ENCODE measurements at regions not wholly inside any gene's neighbourhood (a gene's known extent, or its start where the extent isn't known, plus 50 kb on each side); places are given as distances from the start of the nearest gene placed in this dataset.

DNA sequence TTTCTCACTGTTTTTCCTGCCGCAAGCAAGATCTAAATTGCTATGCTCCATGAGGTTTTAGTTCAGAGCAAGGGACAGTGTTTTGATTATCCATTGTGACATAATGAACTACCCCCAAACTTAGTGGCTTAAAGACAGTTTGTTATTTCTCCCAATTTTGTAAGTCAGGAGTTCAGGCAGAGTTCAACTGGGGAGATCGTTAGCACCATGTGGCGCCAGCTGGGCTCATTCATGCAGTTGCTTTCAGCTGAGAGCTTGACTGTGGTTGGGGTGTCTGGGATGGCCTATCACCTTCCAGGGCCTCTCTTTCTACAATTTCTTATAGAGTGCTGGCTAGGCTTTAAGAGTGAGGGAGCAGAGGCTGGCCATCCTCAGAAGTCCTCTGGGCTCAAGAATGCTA lies 382.9 kb upstream of the CELF4 start (continued):
- no peak for TF ChIP-seq CEBPZ (IDR thresholded peaks at IDR 0.05; ENCODE audit: low read depth, low read length)
- TF ChIP-seq CEBPB (IDR thresholded peaks at IDR 0.05; ENCODE audit: borderline replicate concordance in 1 of 2, low read depth in 2 of 2, low read length in 2 of 2): no peak
- TF ChIP-seq, protein P1, sequence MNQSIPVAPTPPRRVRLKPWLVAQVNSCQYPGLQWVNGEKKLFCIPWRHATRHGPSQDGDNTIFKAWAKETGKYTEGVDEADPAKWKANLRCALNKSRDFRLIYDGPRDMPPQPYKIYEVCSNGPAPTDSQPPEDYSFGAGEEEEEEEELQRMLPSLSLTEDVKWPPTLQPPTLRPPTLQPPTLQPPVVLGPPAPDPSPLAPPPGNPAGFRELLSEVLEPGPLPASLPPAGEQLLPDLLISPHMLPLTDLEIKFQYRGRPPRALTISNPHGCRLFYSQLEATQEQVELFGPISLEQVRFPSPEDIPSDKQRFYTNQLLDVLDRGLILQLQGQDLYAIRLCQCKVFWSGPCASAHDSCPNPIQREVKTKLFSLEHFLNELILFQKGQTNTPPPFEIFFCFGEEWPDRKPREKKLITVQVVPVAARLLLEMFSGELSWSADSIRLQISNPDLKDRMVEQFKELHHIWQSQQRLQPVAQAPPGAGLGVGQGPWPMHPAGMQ (IDR thresholded peaks at IDR 0.05; ENCODE audit: borderline replicate concordance): no peak
- no peak for TF ChIP-seq POLR2AphosphoS2 (IDR thresholded peaks at IDR 0.05; ENCODE audit: low read depth, low read length)
- TF ChIP-seq CREM (IDR thresholded peaks at IDR 0.05; ENCODE audit: low read depth): no peak
- TF ChIP-seq EED (IDR thresholded peaks at IDR 0.05; ENCODE audit: low read depth): no peak
- TF ChIP-seq PBX3 (IDR thresholded peaks at IDR 0.05; ENCODE audit: insufficient replicate concordance, low read depth, low read length): no peak
- no peak for TF ChIP-seq MLLT1 (IDR thresholded peaks at IDR 0.05)
- no peak for TF ChIP-seq ZBTB40 (IDR thresholded peaks at IDR 0.05; ENCODE audit: borderline replicate concordance)
- no peak for TF ChIP-seq NFIC (IDR thresholded peaks at IDR 0.05; ENCODE audit: low read depth, low read length)
- no peak for TF ChIP-seq MTA3 (IDR thresholded peaks at IDR 0.05; ENCODE audit: borderline replicate concordance, low read length)
- TF ChIP-seq IKZF1 (conservative IDR thresholded peaks at IDR 0.05): no peak

Data from GM12878 (cell line).